Loucy (cell line): ENCODE measurements at regions not wholly inside any gene's neighbourhood (a gene's known extent, or its start where the extent isn't known, plus 50 kb on each side); places are given as distances from the start of the nearest gene placed in this dataset.

Experiments used
- H2AFZ ChIP-seq: fragments of 200-600 bp; sonication (generic); 2 replicates; pipeline ENCODE4 v1.6.0; 2016; ENCODE audit warnings: antibody characterized with exemption, mild to moderate bottlenecking, low read length, moderate library complexity
- H3F3A ChIP-seq: fragments of 200-600 bp; 2 replicates; pipeline ENCODE4 v1.6.0; 2016; ENCODE audit warnings: antibody characterized with exemption, low read depth, mild to moderate bottlenecking
- H3K27me3 ChIP-seq: fragments of 200-600 bp; sonication (generic); 2 replicates; pipeline ENCODE4 v1.6.1; 2014; ENCODE audit warnings: low read length, mild to moderate bottlenecking; ENCODE audit not compliant: insufficient read depth, poor library complexity, severe bottlenecking
- H3K36me3 ChIP-seq: fragments of 200-600 bp; sonication (generic); 2 replicates; pipeline ENCODE4 v1.6.1; 2016; ENCODE audit warnings: low read length; ENCODE audit not compliant: insufficient read depth
- H3K4me1 ChIP-seq: fragments of 200-600 bp; sonication (generic); 2 replicates; pipeline ENCODE4 v1.5.1; 2014; ENCODE audit warnings: low read length, mild to moderate bottlenecking; ENCODE audit not compliant: insufficient read depth, poor library complexity, severe bottlenecking
- H3K4me2 ChIP-seq: fragments of 200-600 bp; sonication (generic); 2 replicates; pipeline ENCODE4 v1.6.0; 2014; ENCODE audit warnings: antibody characterized with exemption, low read length, low read depth, mild to moderate bottlenecking; ENCODE audit not compliant: poor library complexity, severe bottlenecking
- H3K4me3 ChIP-seq: fragments of 200-600 bp; sonication (generic); 2 replicates; pipeline ENCODE4 v1.5.1; 2014; ENCODE audit warnings: low read length, mild to moderate bottlenecking, mixed read lengths; ENCODE audit not compliant: poor library complexity, severe bottlenecking
- H3K79me2 ChIP-seq: fragments of 200-600 bp; sonication (generic); 2 replicates; pipeline ENCODE4 v1.6.1; 2014; ENCODE audit warnings: low read length; ENCODE audit not compliant: insufficient read depth
- H3K9ac ChIP-seq: fragments of 200-600 bp; sonication (generic); 2 replicates; pipeline ENCODE4 v1.6.0; 2014; ENCODE audit warnings: mild to moderate bottlenecking, low read depth, low read length, moderate library complexity; ENCODE audit not compliant: poor library complexity, severe bottlenecking
- H3K9me2 ChIP-seq: fragments of 200-600 bp; sonication (generic); replicated peaks from 2 replicates; pipeline ENCODE4 v1.6.1; 2016; ENCODE audit warnings: low read depth, low read length, mixed read lengths
- H3K9me3 ChIP-seq: fragments of 200-600 bp; sonication (generic); 2 replicates; pipeline ENCODE4 v1.6.1; 2014; ENCODE audit warnings: mild to moderate bottlenecking, antibody characterized with exemption, low read length, low read depth; ENCODE audit not compliant: insufficient read depth
- H4K20me1 ChIP-seq: fragments of 200-600 bp; sonication (generic); 2 replicates; pipeline ENCODE4 v1.6.0; 2014; ENCODE audit warnings: antibody characterized with exemption, low read length, mild to moderate bottlenecking; ENCODE audit not compliant: insufficient read depth, poor library complexity, severe bottlenecking
- EZH2phosphoT487 ChIP-seq: fragments of 200-600 bp; IDR thresholded peaks from 2 replicates; pipeline ENCODE4 v1.6.1; 2018; ENCODE audit warnings: antibody characterized with exemption, mild to moderate bottlenecking, moderate library complexity, borderline replicate concordance
- TF ChIP-seq, protein P1 (sequence below): fragments of 200-600 bp; sonication (generic); conservative IDR thresholded peaks from 2 replicates; pipeline ENCODE4 v1.5.1; 2014; ENCODE audit warnings: mild to moderate bottlenecking, antibody characterized with exemption, low read length

- H3K4me1 ChIP-seq, result no peaks in the 10 kb centered on the region
- no peak overlapping the region for H3K9ac ChIP-seq
- no peak overlapping the region for H2AFZ ChIP-seq
- H3K9me3 ChIP-seq, result no peaks in the 10 kb centered on the region
- H3K4me3 ChIP-seq, result no peak overlapping the region
- H3K36me3 ChIP-seq, result no peaks in the 10 kb centered on the region
- H3F3A ChIP-seq, result no peaks in the 10 kb centered on the region
- no peak overlapping the region for H3K4me2 ChIP-seq
- no peaks in the 10 kb centered on the region for H4K20me1 ChIP-seq
- no peaks in the 10 kb centered on the region for H3K27me3 ChIP-seq
- H3K9me2 ChIP-seq, result no peaks in the 10 kb centered on the region
- H3K79me2 ChIP-seq, result no peaks in the 10 kb centered on the region
- TF ChIP-seq EZH2phosphoT487, result no peak
- TF ChIP-seq, protein P1, sequence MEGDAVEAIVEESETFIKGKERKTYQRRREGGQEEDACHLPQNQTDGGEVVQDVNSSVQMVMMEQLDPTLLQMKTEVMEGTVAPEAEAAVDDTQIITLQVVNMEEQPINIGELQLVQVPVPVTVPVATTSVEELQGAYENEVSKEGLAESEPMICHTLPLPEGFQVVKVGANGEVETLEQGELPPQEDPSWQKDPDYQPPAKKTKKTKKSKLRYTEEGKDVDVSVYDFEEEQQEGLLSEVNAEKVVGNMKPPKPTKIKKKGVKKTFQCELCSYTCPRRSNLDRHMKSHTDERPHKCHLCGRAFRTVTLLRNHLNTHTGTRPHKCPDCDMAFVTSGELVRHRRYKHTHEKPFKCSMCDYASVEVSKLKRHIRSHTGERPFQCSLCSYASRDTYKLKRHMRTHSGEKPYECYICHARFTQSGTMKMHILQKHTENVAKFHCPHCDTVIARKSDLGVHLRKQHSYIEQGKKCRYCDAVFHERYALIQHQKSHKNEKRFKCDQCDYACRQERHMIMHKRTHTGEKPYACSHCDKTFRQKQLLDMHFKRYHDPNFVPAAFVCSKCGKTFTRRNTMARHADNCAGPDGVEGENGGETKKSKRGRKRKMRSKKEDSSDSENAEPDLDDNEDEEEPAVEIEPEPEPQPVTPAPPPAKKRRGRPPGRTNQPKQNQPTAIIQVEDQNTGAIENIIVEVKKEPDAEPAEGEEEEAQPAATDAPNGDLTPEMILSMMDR, result no peak
Measured at GRCh38 chr15:61687124-61687523, 373.1 kb downstream of the VPS13C start.

DNA sequence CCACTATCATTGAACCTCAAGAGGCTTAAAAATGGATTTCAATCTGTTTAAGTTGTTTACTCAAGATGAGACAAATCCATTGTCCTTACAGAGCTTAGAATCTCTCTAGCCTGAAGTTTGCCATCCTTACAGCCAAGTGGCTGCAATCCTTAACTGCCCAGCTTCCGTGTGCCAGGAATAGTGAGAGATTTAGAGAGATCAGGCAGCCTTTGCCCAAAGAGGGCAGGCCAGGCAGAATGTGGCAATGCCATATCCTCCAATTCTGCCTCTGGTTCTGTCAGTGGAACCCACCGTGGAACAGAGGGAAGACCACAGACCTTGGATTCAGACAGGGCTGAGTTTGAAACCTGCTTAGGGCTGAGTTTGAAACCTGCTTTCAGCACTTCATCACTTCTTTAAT lies 374.3 kb downstream of the VPS13C start:
- Histone ChIP-seq H2AFZ (no peak overlapping the region), H3K9ac (no peak overlapping the region), H3K9me2 (no peaks in the 10 kb centered on the region), H4K20me1 (no peaks in the 10 kb centered on the region), H3K4me2 (no peak overlapping the region), H3K27me3 (no peaks in the 10 kb centered on the region), H3K4me1 (no peaks in the 10 kb centered on the region), H3K4me3 (no peak overlapping the region), H3F3A (no peaks in the 10 kb centered on the region), H3K79me2 (no peaks in the 10 kb centered on the region), H3K36me3 (no peaks in the 10 kb centered on the region), H3K9me3 (no peaks in the 10 kb centered on the region)
- TF ChIP-seq EZH2phosphoT487, result no peak
- TF ChIP-seq, protein P1, result no peak

GRCh38 chr15:61685534-61685933 lies 374.7 kb downstream of the VPS13C start:
- Histone ChIP-seq H3K79me2 (no peaks in the 10 kb centered on the region), H3K9me2 (no peaks in the 10 kb centered on the region), H3K4me1 (no peaks in the 10 kb centered on the region), H2AFZ (no peak overlapping the region), H3K9ac (no peak overlapping the region), H3K4me3 (no peak overlapping the region), H3K27me3 (no peaks in the 10 kb centered on the region), H3F3A (no peaks in the 10 kb centered on the region), H3K9me3 (no peaks in the 10 kb centered on the region), H3K4me2 (no peak overlapping the region), H4K20me1 (no peaks in the 10 kb centered on the region), H3K36me3 (no peaks in the 10 kb centered on the region)
- TF ChIP-seq, protein P1, result no peak
- TF ChIP-seq EZH2phosphoT487, result no peak
